GM18508 (cell line): ENCODE measurements at regions not wholly inside any gene's neighbourhood (a gene's known extent, or its start where the extent isn't known, plus 50 kb on each side); places are given as distances from the start of the nearest gene placed in this dataset.

Experiments used
- ATAC-seq: cut with Tn5 transposase; IDR thresholded peaks from one replicate; pipeline ENCODE4 v1.9.1; 2021; ENCODE audit warnings: moderate number of reproducible peaks; ENCODE audit not compliant: insufficient read depth, unreplicated experiment

DNA sequence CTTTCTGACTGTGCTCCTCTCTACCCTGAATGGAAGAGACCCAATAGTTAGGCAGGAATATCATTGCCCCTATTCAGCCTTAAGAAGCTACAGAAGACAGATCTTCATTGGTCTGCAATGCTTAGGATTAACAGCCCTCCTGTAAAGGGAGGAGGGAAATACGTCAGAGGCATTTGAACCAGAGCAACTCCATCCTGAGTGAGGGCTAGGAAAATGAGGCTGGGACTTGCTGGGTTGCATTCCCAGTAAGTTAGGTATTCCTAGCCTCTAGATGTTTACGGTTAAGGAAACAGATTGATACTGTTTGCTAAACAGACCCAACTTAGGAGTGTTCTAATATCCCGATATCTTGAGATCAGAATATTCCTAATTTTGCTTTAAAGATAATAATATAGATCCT is 63.5 kb downstream of the PCDH18 start:
- ATAC-seq: no peak

GRCh38 chr4:137467537-137467936 is 64.8 kb downstream of the PCDH18 start:
- no peak for ATAC-seq

DNA sequence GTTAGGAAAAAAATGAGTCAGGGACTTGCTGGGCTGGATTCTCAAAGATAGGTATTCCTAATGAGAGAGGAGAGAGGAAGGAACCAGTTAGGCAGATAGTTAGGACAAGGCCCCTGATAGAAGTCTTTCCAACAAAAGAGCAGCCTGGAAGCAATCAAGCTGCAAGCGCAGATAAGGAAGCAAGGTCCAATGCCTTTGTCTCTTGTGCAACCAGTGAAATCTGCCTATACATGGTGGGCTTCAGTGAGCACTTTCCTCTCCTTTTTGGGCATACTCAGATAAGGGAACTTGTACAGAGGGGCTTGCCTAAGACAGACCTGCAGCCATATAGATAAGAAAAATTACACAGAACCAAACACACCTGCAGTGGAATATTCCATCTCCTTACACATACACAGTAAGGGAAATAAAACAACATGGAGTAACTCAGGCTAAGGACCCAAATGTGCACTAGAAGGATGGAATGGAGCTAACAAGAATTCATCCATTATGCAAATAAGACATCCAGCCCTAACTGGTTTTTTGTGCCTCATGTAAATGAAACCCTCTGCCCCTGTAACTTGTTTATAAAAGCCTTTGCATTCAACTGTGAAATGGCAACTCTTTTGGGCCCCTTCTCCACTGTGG is 68.8 kb downstream of the PCDH18 start:
- no peak for ATAC-seq

GRCh38 chr4:137455647-137456321 is 76.5 kb downstream of the PCDH18 start:
- ATAC-seq: no peak

DNA sequence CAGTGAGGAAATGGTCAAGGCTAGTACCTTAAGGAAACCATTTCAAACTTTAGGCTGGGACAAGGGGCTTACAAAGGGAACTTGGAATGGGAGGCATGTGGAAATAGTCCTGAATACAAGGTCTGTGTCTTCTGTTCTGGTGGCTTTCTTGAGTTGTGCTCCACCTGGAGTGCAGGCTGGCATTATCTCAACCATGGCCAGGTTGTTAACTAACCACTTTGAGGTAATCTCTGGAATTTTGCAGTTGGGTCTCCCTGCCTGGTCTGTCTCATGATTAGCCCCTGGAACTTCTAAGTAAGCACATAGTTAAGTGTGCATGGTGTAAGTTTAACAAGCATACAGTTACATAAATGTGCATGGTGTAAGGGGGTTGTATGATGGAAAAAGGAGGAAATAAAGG is 77.5 kb downstream of the PCDH18 start:
- no peak for ATAC-seq

- no peak for ATAC-seq
These were observed 79.5 kb downstream of the PCDH18 start for GRCh38 chr4:137452799-137453198.

GRCh38 chr4:137451172-137451825 is 81.0 kb downstream of the PCDH18 start:
- no peak for ATAC-seq

DNA sequence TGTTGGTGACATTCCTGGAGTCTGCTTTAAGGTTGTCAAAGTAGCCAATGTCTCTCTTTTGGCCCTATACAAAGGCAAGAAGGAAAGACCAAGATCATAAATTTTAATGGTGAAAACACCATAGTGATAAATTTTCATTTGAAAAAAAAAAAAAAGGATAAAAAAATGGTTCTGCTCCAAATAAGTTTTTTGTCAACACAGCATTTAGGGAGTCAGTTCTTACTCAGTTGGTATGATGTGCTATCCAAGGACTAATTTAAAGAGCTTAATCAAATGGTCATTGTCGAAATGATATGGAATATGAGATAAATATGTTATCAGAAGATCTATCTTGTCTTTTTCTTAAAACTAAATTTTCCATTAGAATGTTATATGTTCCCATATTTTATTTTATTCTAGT is 83.9 kb downstream of the PCDH18 start:
- no peak for ATAC-seq

- ATAC-seq: no peak
These were observed 86.2 kb downstream of the PCDH18 start for GRCh38 chr4:137446071-137446470.

- ATAC-seq: no peak
These were observed 89.1 kb downstream of the PCDH18 start for GRCh38 chr4:137443031-137443800.

GRCh38 chr4:137432446-137433311 is 99.6 kb downstream of the PCDH18 start:
- no peak for ATAC-seq

- no peak for ATAC-seq
These were observed 102.1 kb downstream of the PCDH18 start for GRCh38 chr4:137430171-137430570.

DNA sequence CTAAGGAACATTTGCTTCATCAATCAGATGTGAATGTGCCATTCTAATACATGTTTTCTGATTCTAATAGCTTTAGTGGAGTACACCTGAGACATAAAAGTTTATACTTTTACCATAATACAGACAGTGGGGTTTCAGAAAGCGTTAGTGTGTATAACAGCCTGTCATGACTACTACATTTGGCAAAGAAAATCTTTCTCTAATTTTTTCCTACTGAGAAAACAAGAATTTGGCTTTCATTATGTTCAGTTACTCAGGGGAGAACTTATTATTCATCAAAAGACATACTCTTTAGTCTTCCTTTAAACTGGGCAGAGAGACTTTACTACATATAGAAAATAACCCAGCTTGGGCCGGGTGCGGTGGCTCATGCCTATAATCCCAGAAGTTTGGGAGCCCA is 104.9 kb downstream of the PCDH18 start:
- ATAC-seq: no peak

DNA sequence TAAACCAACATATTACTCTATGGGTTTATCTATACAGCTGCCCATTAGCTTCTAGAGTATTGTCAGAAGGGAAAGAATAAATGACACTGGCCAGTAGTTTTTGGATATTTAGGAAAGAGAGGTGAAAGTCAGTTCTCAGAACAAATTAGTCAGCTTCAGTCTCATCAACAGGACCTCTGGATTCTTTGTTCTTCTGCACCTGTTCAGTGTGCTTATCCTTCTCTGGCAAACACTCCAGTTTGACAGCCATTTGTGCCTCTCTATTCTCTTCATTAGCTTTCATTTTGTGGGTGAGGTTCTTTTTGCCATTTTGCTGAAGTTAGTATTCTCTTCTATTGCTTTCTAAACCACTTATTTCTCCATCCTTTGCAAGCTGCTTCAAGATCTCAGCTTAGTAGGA is 107.0 kb downstream of the PCDH18 start:
- ATAC-seq: no peak

GRCh38 chr4:137422666-137423065 is 109.6 kb downstream of the PCDH18 start:
- ATAC-seq: no peak

DNA sequence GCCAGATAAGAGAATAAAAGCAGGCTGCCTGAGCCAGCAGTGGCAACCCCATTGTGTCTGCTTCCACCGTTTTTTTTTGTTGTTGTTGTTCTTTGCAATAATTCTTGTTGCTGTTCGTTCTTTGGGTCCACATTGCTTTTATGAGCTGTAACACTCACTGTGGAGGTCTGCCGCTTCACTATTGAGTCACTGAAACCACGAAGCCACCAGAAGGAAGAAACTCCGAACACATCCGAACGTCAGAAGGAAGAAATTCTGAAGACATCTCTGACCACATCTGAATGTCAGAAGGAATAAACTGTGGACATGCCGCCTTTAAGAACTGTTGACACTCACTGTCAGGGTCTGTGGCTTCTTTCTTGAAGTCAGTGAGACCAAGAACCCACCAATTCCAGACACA is 110.5 kb downstream of the PCDH18 start:
- ATAC-seq: no peak

- no peak for ATAC-seq
These were observed 111.3 kb downstream of the PCDH18 start for GRCh38 chr4:137420901-137421396.

DNA sequence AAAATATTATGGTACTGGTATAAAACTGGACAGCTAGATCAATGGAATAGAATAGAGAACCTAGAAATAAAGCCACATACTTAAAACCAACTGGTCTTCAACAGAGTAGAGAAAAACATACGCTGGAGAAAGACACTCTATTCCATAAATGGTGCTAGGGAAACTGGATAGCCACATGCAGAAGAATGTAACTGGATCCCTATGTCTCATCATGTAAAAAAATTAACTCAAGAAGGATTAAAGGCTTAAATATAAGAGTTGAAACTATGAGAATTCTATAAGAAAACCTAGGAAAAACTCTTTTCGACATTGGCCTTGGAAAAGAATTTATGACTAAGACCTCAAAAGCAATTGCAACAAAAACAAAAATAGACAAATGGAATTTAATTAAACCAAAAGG is 114.6 kb downstream of the PCDH18 start:
- no peak for ATAC-seq

DNA sequence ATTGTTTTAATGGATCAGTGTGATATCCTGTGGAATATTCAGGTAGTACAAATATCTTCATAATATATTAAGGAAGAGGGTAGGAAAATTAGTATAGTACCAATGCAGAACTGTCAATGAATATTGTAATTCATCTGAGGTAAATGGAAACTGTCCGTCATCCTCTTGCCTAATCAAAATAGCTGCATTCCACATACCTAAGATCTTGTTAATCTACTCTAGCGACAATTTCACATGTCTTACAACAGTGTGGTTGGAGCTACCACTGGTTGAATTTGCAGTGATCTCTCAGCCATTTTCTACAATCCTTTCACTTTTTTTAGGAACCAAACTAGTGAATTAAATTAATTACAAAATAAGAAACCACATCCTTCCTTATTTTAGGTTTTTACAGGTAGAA is 117.5 kb downstream of the PCDH18 start:
- ATAC-seq: no peak
